Esophagus squamous epithelium (tissue), 4 donors: ENCODE measurements at regions not wholly inside any gene's neighbourhood (a gene's known extent, or its start where the extent isn't known, plus 50 kb on each side); places are given as distances from the start of the nearest gene placed in this dataset.

ENCODE experiments used
- POLR2A ChIP-seq, 4 donors: fragments of 450-650 bp; IDR thresholded peaks; one replicate each; pipeline ENCODE4 v1.6.1; 2017; ENCODE audit warnings: antibody characterized with exemption in 4 of 4, mild to moderate bottlenecking in 4 of 4, moderate library complexity in 3 of 4
- TF ChIP-seq, protein P1 (sequence below), 6 experiments: fragments of 450-650 bp in 4 of 6; fragments of 200-600 bp in 2 of 6; sonication (generic) in 2 of 6; IDR thresholded peaks; one replicate each; pipeline ENCODE4 v1.5.1; 2016 to 2019; ENCODE audit warnings: antibody characterized with exemption in 6 of 6, mild to moderate bottlenecking in 4 of 6, moderate library complexity in 4 of 6

DNA sequence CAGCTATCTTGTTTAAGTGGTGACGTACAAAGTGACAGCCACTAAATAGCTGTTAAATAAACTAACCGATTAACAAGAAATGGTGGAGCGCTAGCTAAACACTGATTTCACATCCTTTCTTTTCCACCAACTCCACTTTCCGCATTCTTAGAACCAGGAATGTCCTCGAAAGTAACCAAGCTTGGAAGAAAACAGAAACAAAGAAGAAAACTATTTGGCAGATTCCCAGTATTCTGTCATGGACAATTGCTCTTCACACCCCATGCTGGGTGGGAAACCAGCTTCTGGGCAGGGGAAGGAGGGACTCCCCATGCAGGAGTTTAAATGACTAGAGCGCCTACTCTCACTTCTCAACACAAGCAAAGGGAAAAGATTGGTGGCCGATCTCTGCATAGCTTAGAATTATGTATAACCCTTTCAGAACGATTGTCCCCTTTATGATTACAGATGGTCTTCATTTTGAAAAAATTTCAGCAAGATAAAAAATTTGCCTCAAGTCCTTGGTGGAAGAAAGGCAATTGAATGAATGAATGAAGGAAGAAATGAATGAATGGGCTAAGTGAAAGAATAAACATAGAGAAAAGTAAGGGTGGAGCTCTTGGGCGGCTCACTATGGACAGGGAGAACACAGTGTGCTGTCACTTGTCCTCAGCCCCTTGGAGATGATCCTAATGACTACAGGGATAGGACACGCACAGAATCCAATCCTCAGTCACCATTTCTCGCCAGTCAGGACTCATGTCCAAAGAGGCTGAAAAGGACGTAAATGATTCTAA, 148.7 kb upstream of the NEDD9 start:
- TF ChIP-seq POLR2A (IDR thresholded peaks at IDR 0.05): no peak
- TF ChIP-seq, protein P1, sequence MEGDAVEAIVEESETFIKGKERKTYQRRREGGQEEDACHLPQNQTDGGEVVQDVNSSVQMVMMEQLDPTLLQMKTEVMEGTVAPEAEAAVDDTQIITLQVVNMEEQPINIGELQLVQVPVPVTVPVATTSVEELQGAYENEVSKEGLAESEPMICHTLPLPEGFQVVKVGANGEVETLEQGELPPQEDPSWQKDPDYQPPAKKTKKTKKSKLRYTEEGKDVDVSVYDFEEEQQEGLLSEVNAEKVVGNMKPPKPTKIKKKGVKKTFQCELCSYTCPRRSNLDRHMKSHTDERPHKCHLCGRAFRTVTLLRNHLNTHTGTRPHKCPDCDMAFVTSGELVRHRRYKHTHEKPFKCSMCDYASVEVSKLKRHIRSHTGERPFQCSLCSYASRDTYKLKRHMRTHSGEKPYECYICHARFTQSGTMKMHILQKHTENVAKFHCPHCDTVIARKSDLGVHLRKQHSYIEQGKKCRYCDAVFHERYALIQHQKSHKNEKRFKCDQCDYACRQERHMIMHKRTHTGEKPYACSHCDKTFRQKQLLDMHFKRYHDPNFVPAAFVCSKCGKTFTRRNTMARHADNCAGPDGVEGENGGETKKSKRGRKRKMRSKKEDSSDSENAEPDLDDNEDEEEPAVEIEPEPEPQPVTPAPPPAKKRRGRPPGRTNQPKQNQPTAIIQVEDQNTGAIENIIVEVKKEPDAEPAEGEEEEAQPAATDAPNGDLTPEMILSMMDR (IDR thresholded peaks at IDR 0.05): no peak
